ENCODE measurements at regions not wholly inside any gene's neighbourhood (a gene's known extent, or its start where the extent isn't known, plus 50 kb on each side); places are given as distances from the start of the nearest gene placed in this dataset.

- TF ChIP-seq EZH2 (IDR thresholded peaks at IDR 0.05; ENCODE audit: borderline replicate concordance, low read depth, low read length) (no peak), KLF16 (IDR thresholded peaks at IDR 0.05) (no peak), RCOR1 (IDR thresholded peaks at IDR 0.05; ENCODE audit: borderline replicate concordance in 1 of 2, low read depth in 2 of 2, low read length in 2 of 2) (no peak), FOXM1 (IDR thresholded peaks at IDR 0.05; ENCODE audit: low read depth) (no peak), FOXM1 (CRISPR knock-in tag; IDR thresholded peaks at IDR 0.05; ENCODE audit: low read depth) (no peak), CTCF (IDR thresholded peaks at IDR 0.05 in 2 of 3, conservative IDR thresholded peaks at IDR 0.05 in 1 of 3; ENCODE audit: insufficient read depth in 2 of 3, low read depth in 1 of 3, low read length in 3 of 3) (no peak), TAF1 (IDR thresholded peaks at IDR 0.05; ENCODE audit: control insufficient read depth, extremely low read depth, insufficient read depth, low read length, severe bottlenecking) (no peak), KDM1A (IDR thresholded peaks at IDR 0.05) (no peak), FOXK1 (CRISPR knock-in tag; IDR thresholded peaks at IDR 0.05; ENCODE audit: borderline replicate concordance) (no peak), ZNF23 (CRISPR knock-in tag; IDR thresholded peaks at IDR 0.05) (no peak), HMGN3 (IDR thresholded peaks at IDR 0.05; ENCODE audit: borderline replicate concordance, extremely low read depth, insufficient read length, low read depth, low read length) (no peak), ZNF780A (CRISPR knock-in tag; IDR thresholded peaks at IDR 0.05) (no peak), REST (IDR thresholded peaks at IDR 0.05; ENCODE audit: borderline replicate concordance) (no peak), REST (CRISPR knock-in tag; IDR thresholded peaks at IDR 0.05; ENCODE audit: low read depth) (no peak), ZNF274 (IDR thresholded peaks at IDR 0.05; ENCODE audit: borderline replicate concordance, low read depth, low read length) (no peak), KHSRP (IDR thresholded peaks at IDR 0.05) (no peak)
Observed at GRCh38 chr12:77349689-77350370, 284.5 kb upstream of the E2F7 start.
